Activated CD4-positive, alpha-beta T cell treated with anti-CD3 and anti-CD28 coated beads, Interleukin-2, Interleukin-6, amounts not matched to agents 100 ng/mL and 50 ng/mL, durations not matched to agents 16 hours and 8 hours (primary cell): ENCODE measurements at regions not wholly inside any gene's neighbourhood (a gene's known extent, or its start where the extent isn't known, plus 50 kb on each side); places are given as distances from the start of the nearest gene placed in this dataset.
"Not testable (repeated sequence)": the region's sequence is repeated elsewhere in the genome, so short reads cannot be mapped to it uniquely, and the experiment has no call there.

ENCODE experiments used
- DNase-seq: peaks from one replicate; pipeline ENCODE4 v3.0.0-alpha.2; 2020

GRCh38 chr4:156146571-156146970, 192.9 kb upstream of the CTSO start:
- DNase-seq = no peak

DNA sequence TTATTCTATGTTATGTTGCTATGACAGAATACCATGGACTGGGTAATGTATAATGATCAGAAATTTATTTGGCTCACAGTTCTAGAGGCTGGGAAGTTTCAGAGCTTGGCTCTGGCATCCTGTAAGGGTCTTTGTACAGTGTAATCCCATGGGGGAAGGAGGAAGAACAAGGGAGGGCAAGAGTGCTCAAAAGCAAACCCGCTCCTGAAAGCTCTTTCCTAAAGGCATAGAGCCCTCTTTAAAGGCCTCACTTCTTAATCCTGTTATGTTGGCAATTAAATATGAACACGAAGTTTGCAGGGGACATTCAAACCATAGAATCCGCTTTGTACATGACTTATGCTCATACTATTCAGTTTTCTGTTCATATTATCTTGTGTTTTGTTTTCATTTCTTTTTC, 191.3 kb upstream of the CTSO start:
- no peak for DNase-seq

DNA sequence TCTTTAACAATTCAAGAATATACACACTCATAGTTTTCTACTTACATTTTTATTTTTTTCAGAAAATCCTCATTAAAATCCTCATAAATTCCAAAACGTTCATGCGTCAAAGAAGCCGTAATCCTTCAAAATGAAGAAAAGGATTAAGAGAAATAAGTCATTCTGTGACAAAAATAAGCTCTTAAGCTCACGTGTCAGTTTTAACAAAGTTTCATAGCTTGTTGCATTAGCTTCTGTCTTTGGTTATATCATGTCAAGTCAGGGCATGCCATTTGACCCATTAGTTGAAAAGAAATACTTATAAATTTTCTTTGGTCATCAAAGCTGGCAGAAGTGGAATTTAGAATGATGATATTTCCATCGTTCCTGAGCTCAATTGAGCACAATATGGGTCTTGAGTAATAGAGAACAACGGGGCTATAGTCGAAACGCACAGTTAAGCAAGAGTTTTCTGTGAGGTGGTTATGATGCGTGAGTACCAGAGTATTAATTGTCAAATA, 185.2 kb upstream of the CTSO start:
- no peak for DNase-seq

DNA sequence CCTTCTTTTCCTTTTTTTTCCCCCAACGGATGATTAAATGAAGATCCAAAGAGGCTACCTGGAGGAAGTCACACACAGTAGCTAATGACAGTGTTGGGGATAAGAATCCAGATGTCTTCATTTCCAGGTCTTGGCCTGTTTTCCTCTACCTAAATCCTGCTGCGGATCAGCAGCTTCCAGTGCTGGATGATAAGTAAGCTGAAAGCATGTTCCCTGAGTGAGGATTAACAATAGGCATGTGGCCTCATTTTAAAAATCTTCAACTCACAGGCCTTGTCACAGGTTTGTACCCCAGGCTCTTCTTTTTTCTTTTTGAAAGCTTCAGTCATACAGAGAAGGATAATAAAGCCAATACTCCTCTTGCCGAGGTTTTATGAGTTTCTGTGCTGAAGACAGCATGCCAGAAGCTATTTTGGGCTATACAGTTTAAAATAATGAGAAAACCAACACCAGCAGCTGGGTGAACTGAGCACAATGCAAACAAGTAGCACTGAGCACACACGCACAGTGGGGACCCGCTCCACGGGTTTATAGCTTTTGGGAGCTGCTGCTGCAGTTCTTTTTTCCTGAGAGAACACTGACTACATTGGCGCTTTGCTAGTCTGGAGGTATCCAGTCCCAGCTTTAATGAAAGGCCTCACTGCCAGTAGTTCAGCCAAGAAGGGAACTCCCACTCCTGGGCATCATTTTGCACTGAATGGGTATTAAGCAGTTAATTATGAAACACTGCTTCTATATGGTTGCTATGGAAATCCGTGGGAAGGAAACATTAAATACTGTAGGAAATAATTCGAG, 184.2 kb upstream of the CTSO start:
- DNase-seq = no peak

GRCh38 chr4:156132196-156132595, 178.5 kb upstream of the CTSO start:
- no peak for DNase-seq

GRCh38 chr4:156128616-156129015, 174.9 kb upstream of the CTSO start:
- no peak for DNase-seq

DNA sequence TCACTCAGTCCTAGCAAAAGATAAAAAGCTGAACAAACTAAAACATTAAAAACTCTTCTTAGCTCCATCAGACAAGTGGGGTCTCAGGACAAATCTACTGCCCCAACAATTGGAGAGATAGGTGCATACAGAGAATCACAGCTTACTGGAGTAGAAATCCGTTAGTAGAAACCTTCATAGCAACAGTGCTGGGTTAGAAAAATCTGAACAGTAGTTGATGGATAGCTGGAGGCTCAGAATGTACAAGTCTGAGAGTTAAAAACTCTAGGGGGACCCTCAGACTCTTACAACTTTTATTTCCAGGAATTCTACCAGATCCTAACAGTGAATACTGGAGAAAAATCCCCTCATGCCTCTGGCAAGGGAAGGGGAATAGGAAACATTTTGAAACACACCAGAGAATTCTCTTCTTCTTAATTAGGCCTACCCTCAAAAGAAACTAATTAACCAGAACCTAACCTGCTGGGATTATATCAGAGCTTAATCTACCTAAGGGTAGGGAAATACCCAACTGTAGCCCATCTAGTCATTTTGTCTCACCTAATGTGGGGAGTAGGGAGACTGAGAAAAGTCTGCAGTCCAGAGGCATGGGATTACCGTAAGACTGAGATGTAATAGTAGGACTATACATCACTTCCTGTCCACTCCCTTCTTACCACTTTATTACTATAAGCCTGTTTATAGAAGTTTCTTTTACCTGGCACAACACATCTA, 165.0 kb upstream of the CTSO start:
- no peak for DNase-seq

GRCh38 chr4:156117743-156118142, 164.1 kb upstream of the CTSO start:
- DNase-seq = no peak

DNA sequence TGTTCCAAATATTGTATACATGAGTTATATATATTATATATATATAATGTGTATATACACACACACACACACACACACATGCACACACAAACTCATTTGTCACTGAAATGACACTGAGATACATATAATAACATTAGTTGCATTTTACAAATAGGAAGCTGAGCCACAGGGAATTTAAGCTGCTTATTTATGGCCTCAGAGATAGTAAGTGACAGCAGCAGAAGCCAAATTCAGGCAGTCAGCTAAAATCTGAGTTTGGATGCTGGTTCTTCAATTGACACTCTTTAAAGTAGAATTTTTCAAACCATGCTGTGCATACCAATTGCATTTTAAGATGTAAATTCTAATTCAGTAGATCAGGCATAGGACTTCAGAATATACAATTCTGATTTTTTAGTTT, 163.3 kb upstream of the CTSO start:
- DNase-seq = no peak

DNA sequence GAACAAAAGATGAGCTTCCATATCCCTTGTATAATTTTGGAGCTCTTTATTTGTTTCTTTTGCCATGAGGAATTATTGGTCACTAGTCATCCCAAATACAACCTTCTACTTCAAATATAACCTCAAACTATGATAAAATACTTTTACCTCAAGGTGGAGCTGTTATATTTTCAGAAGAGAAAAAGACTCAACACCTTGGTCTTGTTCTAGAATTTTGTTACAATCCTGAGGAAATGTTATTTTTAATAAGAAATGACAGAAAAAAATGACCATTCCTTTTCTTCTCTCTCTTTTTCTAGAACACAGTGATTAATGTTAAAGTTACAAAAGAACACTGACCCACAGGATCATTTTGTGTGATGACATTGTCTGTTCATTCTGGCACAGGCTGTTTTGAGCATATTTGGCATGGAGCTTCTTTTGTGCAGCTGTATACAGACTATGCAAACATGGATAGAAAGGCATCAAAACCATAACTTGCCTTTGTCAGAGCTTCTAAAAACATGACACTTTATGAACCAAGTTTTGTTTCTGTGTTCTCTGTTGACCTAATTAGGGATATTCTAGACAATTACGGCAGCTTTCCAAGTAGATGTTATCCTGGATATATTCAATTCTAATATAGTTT, 159.6 kb upstream of the CTSO start:
- no peak for DNase-seq

GRCh38 chr4:156111686-156112085, 158.0 kb upstream of the CTSO start:
- no peak for DNase-seq

GRCh38 chr4:156109943-156110900, 156.6 kb upstream of the CTSO start:
- DNase-seq = no peak

DNA sequence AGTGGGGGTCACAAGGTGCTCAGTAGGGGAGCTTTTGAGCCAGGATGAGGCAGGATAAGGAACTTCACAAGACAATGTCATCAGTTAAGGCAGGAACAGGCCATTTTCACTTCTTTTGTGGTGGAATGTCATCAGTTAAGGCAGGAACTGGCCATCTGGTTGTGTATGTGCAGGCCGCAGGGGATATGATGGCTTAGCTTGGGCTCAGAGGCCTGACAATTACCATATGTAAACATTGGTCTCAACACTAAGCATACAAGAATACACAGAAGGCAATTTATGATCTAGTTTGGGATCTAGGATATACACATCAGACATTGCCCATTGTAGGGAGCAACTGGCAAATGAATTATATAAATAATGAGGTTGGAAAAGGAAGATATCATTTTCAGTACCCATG, 155.4 kb upstream of the CTSO start:
- DNase-seq = not testable (repeated sequence)

DNA sequence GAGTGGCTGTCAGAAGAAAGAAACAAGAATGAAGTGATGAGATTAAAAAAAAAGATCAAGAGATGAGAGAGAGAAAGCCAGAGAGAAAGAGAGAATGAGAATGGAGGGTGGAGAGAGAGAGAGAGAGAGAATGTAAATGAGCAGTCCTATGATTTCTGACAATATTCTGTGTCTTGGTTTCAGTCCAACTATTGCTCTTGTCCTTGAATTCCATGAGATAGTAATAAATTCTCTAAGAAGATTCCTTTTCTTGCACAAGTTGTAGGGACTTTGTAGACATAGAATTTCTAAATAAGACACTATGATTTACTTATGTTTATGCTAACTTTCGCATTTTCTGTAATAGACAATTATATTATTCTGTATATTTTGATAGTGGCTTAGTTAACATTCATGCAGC, 149.6 kb upstream of the CTSO start:
- DNase-seq = no peak

GRCh38 chr4:156102411-156102810, 148.7 kb upstream of the CTSO start:
- no peak for DNase-seq

DNA sequence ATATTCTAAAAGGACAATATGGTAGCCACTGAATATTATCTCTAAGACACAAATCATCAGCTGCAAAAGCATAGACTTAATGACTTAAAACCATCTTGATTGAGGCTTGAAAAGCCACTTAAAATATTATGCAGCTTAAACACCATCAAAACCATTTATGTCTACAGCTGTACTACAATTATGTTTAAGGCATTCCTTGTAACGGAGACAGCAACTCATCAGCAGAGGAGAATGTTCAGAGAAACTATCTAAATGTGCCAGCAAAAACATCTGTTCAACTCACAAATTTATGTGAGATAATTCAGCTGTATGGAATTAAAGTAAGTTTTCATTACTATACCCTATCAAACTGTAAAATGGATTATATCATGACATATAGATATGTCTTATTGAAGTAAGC, 147.9 kb upstream of the CTSO start:
- no peak for DNase-seq

GRCh38 chr4:156100651-156101050, 147.0 kb upstream of the CTSO start:
- no peak for DNase-seq

DNA sequence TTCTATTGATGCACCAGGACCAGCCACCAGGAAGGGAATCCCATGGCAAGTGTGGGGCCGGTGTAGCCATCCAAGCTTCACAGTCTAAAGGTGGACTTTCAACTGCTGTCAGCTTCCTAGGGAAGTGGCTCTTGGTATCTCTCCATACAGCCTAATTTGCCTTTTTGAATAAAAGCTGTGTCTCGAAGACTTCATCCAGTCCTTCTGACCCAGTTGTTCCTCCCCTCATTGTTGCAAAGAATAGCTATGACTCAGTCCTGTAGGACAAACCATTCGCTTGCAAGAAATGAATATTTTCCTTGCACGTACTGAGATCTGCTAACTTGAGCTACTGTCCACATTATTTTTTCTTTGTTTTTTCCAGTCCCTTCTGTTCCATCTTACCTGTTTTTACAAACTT, 145.1 kb upstream of the CTSO start:
- no peak for DNase-seq

- no peak for DNase-seq
Measured at GRCh38 chr4:156085100-156085499, 131.4 kb upstream of the CTSO start.

DNA sequence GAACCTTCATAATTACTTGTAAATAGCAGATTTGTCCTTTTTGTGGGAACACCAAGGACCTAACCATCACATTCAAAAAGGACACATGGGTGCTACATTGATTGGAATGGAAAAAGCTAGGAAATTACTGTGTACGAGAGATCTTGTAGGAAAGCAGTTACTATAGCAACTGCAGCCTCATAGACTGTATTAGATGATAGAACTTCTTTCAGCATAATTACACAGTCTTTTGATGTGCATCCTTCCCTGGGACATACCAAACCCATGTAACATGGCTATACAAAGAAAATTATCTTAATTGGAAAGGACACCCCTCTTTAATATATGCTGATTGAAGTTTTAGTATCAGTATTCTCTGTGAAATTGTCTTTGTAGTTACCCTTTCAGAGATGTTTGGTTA, 130.7 kb upstream of the CTSO start:
- DNase-seq = no peak

GRCh38 chr4:156073976-156074375, 120.3 kb upstream of the CTSO start:
- DNase-seq = no peak

DNA sequence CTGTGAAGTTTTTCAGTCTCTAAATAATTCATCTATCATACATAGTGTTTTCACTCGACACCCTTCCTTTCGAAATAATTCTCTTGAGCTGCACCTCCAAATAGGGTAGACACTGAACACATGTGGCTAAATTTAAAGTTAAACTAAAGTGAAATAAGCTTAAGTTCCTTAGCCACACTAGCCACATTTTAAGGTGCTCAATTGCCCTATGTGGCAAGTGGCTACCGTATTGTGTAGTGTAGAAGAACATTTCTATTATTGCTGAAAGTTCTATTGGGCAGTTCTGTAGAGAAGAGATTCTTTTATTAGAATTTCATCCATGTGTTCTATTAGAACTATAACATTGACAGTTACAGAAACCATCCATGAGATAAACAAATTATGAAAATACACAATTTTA, 107.0 kb upstream of the CTSO start:
- no peak for DNase-seq

DNA sequence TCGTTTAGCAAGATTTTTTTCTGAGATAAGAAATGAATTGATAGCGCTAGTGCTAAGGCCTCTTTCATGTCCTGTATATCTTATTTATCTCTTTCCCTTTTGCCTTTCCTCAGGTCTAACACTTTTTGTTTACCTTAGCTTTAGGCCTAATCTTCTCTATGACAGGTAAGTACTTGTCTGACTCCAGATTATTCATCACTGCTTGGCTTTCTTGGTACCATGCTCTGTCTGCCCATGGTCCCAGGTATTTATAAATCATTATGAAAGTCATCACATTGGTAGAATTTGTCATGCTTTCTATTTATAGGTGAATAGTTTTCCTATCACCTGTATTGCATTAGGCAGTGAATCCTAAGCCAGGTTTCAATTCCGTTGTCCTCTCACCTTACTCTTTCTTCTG, 99.5 kb upstream of the CTSO start:
- DNase-seq = no peak
